ENCODE measurements at regions not wholly inside any gene's neighbourhood (a gene's known extent, or its start where the extent isn't known, plus 50 kb on each side); places are given as distances from the start of the nearest gene placed in this dataset.
"Not testable (repeated sequence)": the region's sequence is repeated elsewhere in the genome, so short reads cannot be mapped to it uniquely, and the experiment has no call there.

GRCh38 chr7:124244469-124244868, 211.6 kb upstream of the TMEM229A start:
- TF ChIP-seq CTCF, EP300, POLR2A (IDR thresholded peaks at IDR 0.05): not testable (repeated sequence)

Measured in ovary (tissue), 3 donors.